Astrocyte (in vitro differentiated cells and primary cell): ENCODE measurements at regions not wholly inside any gene's neighbourhood (a gene's known extent, or its start where the extent isn't known, plus 50 kb on each side); places are given as distances from the start of the nearest gene placed in this dataset.

Experiments used
- DNase-seq: peaks from one replicate; pipeline ENCODE4 v3.0.0-alpha.2; 2010; ENCODE audit warnings: low read depth
- FAIRE-seq: peaks from 2 replicates; lab custom pipeline; 2011; peaks lifted over from hg19 to GRCh38; lab: Jason Lieb, UNC
- H2AFZ ChIP-seq: 2 replicates; pipeline ENCODE4 v1.6.0; 2012; ENCODE audit warnings: low read depth, low read length, inconsistent platforms
- H3K27ac ChIP-seq: 2 replicates; pipeline ENCODE4 v1.5.1; 2011; ENCODE audit warnings: low read depth, low read length, inconsistent platforms
- H3K27me3 ChIP-seq: 2 replicates; pipeline ENCODE4 v1.6.0; 2011; ENCODE audit warnings: low read length, inconsistent platforms; ENCODE audit not compliant: insufficient read depth
- H3K36me3 ChIP-seq: 2 replicates; pipeline ENCODE4 v1.5.1; 2011; ENCODE audit warnings: low read length, inconsistent platforms; ENCODE audit not compliant: insufficient read depth
- H3K4me1 ChIP-seq: 2 replicates; pipeline ENCODE4 v1.5.1; 2011; ENCODE audit warnings: low read length, inconsistent platforms; ENCODE audit not compliant: insufficient read depth
- H3K4me2 ChIP-seq: 2 replicates; pipeline ENCODE4 v1.6.0; 2012; ENCODE audit warnings: low read length, inconsistent platforms
- H3K4me3 ChIP-seq: 2 replicates; pipeline ENCODE4 v1.5.1; 2011; ENCODE audit warnings: low read depth, mild to moderate bottlenecking, low read length, inconsistent platforms; ENCODE audit not compliant: insufficient read depth
- H3K79me2 ChIP-seq: 2 replicates; pipeline ENCODE4 v1.6.0; 2012; ENCODE audit warnings: mild to moderate bottlenecking, low read length, inconsistent platforms; ENCODE audit not compliant: insufficient read depth
- H3K9ac ChIP-seq: 2 replicates; pipeline ENCODE4 v1.6.0; 2012; ENCODE audit warnings: mild to moderate bottlenecking, low read length, inconsistent platforms
- H3K9me3 ChIP-seq: 2 replicates; pipeline ENCODE4 v1.5.1; 2012; ENCODE audit warnings: low read depth, mild to moderate bottlenecking, low read length, inconsistent platforms; ENCODE audit not compliant: insufficient read depth
- H4K20me1 ChIP-seq: 2 replicates; pipeline ENCODE4 v1.6.0; 2012; ENCODE audit warnings: low read length, inconsistent platforms; ENCODE audit not compliant: insufficient read depth
- H3K27ac Mint-ChIP-seq: one replicate; pipeline ENCODE4 v1.8.0; 2021; ENCODE audit warnings: mild to moderate bottlenecking, mixed read lengths; ENCODE audit not compliant: unreplicated experiment
- H3K27me3 Mint-ChIP-seq: one replicate; pipeline ENCODE4 v1.8.0; 2021; ENCODE audit warnings: low read depth, mixed read lengths; ENCODE audit not compliant: unreplicated experiment
- H3K36me3 Mint-ChIP-seq: one replicate; pipeline ENCODE4 v1.8.0; 2021; ENCODE audit warnings: low read depth, mixed read lengths; ENCODE audit not compliant: unreplicated experiment
- H3K4me1 Mint-ChIP-seq: one replicate; pipeline ENCODE4 v1.8.0; 2021; ENCODE audit warnings: low read depth, mixed read lengths; ENCODE audit not compliant: unreplicated experiment
- H3K4me3 Mint-ChIP-seq: one replicate; pipeline ENCODE4 v1.8.0; 2021; ENCODE audit warnings: mild to moderate bottlenecking, moderate library complexity, mixed read lengths; ENCODE audit not compliant: unreplicated experiment
- H3K9me3 Mint-ChIP-seq: one replicate; pipeline ENCODE4 v1.8.0; 2021; ENCODE audit warnings: mild to moderate bottlenecking, mixed read lengths; ENCODE audit not compliant: unreplicated experiment
- CTCF ChIP-seq: IDR thresholded peaks from 2 replicates; pipeline ENCODE4 v1.5.1; 2011; ENCODE audit warnings: low read depth, mild to moderate bottlenecking, inconsistent platforms, low read length, moderate library complexity; ENCODE audit not compliant: insufficient read depth
- EZH2 ChIP-seq: IDR thresholded peaks from 2 replicates; pipeline ENCODE4 v1.6.1; 2012; ENCODE audit warnings: mild to moderate bottlenecking, low read length, inconsistent platforms; ENCODE audit not compliant: insufficient read depth

DNA sequence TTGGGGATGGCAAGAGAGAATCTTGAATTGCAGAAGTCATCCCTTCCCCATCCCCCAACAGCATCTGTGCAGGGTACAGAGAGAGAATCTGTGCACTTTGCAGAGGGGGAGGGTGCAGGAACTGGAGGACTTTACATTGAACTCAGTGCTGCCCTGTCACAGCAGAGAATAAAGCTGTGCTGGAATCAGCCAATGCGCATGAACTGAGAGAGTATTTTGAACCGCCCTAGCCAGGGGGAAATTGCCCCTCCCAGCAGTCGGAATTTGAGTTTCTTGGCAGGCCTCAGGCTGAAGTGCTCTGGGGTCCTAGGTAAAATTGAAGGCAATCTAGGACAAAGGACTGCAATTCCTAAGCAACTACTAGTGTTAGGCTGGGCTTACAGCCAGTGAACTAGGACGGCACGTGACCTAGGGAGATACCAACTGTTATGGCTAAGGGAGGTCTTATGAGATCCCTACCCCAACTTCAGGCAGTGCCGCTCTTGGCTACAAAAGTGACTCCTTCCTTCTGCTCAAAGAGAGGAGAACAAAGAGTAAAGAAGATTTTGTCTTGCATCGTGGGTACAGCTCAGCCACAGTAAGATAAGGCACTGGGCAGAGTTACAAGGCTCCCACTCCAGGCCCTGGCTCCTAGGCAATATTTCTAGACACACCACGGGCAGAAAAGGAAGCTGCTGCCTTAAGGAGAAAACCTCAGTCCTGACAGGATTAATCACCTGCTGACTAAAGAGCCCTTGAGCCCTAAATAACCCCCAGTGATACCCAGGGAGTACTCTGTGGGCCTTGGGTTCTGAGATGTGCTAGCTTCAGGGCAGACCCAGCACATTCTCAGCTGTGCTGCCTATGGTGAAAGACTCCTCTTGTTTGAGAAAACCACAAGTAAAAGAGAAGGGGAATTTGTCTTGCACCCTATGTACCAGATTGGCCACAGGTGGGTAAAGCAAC is 300.5 kb upstream of the ALCAM start:
- Mint-ChIP-seq H3K27ac (no peak overlapping the region), H3K27me3 (no peaks in the 10 kb centered on the region), H3K4me3 (no peak overlapping the region), H3K4me1 (no peaks in the 10 kb centered on the region), H3K36me3 (no peaks in the 10 kb centered on the region), H3K9me3 (peaks cover 3% of the 10 kb centered on the region)
- H2AFZ ChIP-seq = no peak overlapping the region
- no peak for FAIRE-seq
- H3K27me3 ChIP-seq = no peaks in the 10 kb centered on the region
- H3K4me2 ChIP-seq = no peak overlapping the region
- H3K79me2 ChIP-seq = no peaks in the 10 kb centered on the region
- H3K9me3 ChIP-seq = no peaks in the 10 kb centered on the region
- no peak overlapping the region for H3K4me3 ChIP-seq
- DNase-seq = peak; percentile 27
- no peak overlapping the region for H3K9ac ChIP-seq
- no peak for TF ChIP-seq CTCF
- no peaks in the 10 kb centered on the region for H4K20me1 ChIP-seq
- H3K27ac ChIP-seq = no peak overlapping the region
- no peaks in the 10 kb centered on the region for H3K4me1 ChIP-seq
- no peaks in the 10 kb centered on the region for H3K36me3 ChIP-seq

DNA sequence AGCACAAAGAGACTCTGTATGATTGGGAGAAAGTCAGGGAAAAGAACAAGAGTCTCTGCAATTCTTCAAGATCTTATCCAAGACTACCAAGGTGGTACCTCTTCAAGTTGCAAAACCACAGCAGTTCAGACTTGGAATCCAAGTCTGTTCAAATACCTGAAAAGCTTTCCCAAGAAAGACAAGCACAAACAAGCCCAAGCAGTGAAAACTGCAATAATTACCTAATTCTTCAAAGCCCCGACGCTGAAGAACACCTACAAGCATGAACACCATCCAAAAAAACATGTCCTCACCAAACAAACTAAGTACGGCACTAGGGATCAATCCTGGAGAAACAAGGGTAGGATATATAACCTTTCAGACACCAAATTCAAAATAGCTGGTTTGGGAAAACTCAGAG is 299.3 kb upstream of the ALCAM start:
- Histone ChIP-seq H2AFZ (no peak overlapping the region), H3K9me3 (no peaks in the 10 kb centered on the region), H3K4me3 (no peak overlapping the region), H4K20me1 (no peaks in the 10 kb centered on the region), H3K4me2 (no peak overlapping the region), H3K79me2 (no peaks in the 10 kb centered on the region), H3K27me3 (no peaks in the 10 kb centered on the region), H3K36me3 (no peaks in the 10 kb centered on the region), H3K4me1 (no peaks in the 10 kb centered on the region), H3K9ac (no peak overlapping the region), H3K27ac (no peak overlapping the region)
- Mint-ChIP-seq H3K9me3 (peaks cover 3% of the 10 kb centered on the region), H3K27ac (no peak overlapping the region), H3K4me1 (no peaks in the 10 kb centered on the region), H3K27me3 (no peaks in the 10 kb centered on the region), H3K4me3 (no peak overlapping the region), H3K36me3 (no peaks in the 10 kb centered on the region)
- TF ChIP-seq CTCF = no peak
- TF ChIP-seq EZH2 = no peak
- DNase-seq (no peak), FAIRE-seq (no peak)
